Panc1 (cell line): ENCODE measurements at regions not wholly inside any gene's neighbourhood (a gene's known extent, or its start where the extent isn't known, plus 50 kb on each side); places are given as distances from the start of the nearest gene placed in this dataset.

ENCODE experiments used
- CTCF ChIP-seq: fragments of 450-650 bp; IDR thresholded peaks from 2 replicates; pipeline ENCODE4 v1.5.1; 2017; ENCODE audit warnings: mild to moderate bottlenecking
- TCF7L2 ChIP-seq: IDR thresholded peaks from 2 replicates; pipeline ENCODE4 v1.6.1; 2011; ENCODE audit warnings: mild to moderate bottlenecking, low read depth, low read length, inconsistent platforms

- no peak for TF ChIP-seq CTCF
- no peak for TF ChIP-seq TCF7L2
Measured at GRCh38 chr3:110293660-110294059, 778.0 kb upstream of the NECTIN3 start.
